Rectal smooth muscle tissue (tissue), 1 donor: ENCODE measurements at regions not wholly inside any gene's neighbourhood (a gene's known extent, or its start where the extent isn't known, plus 50 kb on each side); places are given as distances from the start of the nearest gene placed in this dataset.

Source experiments
- H3K27ac ChIP-seq: one replicate; pipeline ENCODE4 v1.7.0; 2013; ENCODE audit warnings: low read depth, low read length, inconsistent platforms
- H3K27me3 ChIP-seq: one replicate; pipeline ENCODE4 v1.7.0; 2013; ENCODE audit warnings: low read length; ENCODE audit not compliant: control insufficient read depth, insufficient read depth
- H3K36me3 ChIP-seq: one replicate; pipeline ENCODE4 v1.7.0; 2013; ENCODE audit warnings: low read length; ENCODE audit not compliant: control insufficient read depth, insufficient read depth
- H3K4me1 ChIP-seq: one replicate; pipeline ENCODE4 v1.7.0; 2013; ENCODE audit warnings: low read length; ENCODE audit not compliant: control insufficient read depth, insufficient read depth
- H3K4me3 ChIP-seq: one replicate; pipeline ENCODE4 v1.7.0; 2013; ENCODE audit warnings: low read length
- H3K9ac ChIP-seq: one replicate; pipeline ENCODE4 v1.7.0; 2013; ENCODE audit warnings: low read length

DNA sequence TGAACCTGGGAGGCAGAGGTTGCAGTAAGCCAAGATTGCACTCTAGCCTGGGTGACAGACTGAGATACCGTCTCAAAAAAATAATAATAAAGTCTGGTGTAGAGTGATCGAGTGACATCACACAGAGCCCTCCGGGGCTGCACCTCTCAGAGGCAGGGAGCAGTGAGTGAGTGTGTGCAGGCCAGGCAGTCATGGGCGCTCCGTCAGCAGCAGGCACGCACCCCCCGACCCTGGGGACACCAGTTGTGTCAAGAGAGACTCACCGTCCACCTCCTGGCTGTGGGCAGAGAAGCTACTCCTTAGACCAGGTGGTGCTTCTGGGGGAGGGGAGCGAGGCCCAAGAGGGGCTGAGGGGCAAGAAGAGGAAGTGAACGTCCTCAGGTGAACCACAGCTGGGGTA lies 91.8 kb downstream of the SIK1 start:
- H3K4me3 ChIP-seq = no peak overlapping the region
- peaks cover 3% of the 10 kb centered on the region for H3K4me1 ChIP-seq
- H3K9ac ChIP-seq = no peak overlapping the region
- H3K27ac ChIP-seq = no peak overlapping the region
- H3K27me3 ChIP-seq = peaks cover 4% of the 10 kb centered on the region
- H3K36me3 ChIP-seq = no peaks in the 10 kb centered on the region

- Histone ChIP-seq H3K9ac (no peak overlapping the region), H3K4me1 (peaks cover 3% of the 10 kb centered on the region), H3K36me3 (no peaks in the 10 kb centered on the region), H3K4me3 (no peak overlapping the region), H3K27me3 (peaks cover 4% of the 10 kb centered on the region), H3K27ac (no peak overlapping the region)
Measured at GRCh38 chr21:43334214-43334958, 92.5 kb downstream of the SIK1 start.

- H3K27me3 ChIP-seq = no peaks in the 10 kb centered on the region
- peaks cover 3% of the 10 kb centered on the region for H3K4me1 ChIP-seq
- no peak overlapping the region for H3K27ac ChIP-seq
- H3K4me3 ChIP-seq = no peak overlapping the region
- no peak overlapping the region for H3K9ac ChIP-seq
- H3K36me3 ChIP-seq = no peaks in the 10 kb centered on the region
Measured at GRCh38 chr21:43333298-43334062, 93.5 kb downstream of the SIK1 start.

- Histone ChIP-seq H3K27me3 (no peaks in the 10 kb centered on the region), H3K36me3 (no peaks in the 10 kb centered on the region), H3K9ac (no peak overlapping the region), H3K4me3 (no peak overlapping the region), H3K27ac (no peak overlapping the region), H3K4me1 (peaks cover 3% of the 10 kb centered on the region)
Measured at GRCh38 chr21:43332861-43333297, 94.1 kb downstream of the SIK1 start.

GRCh38 chr21:43331962-43332828 lies 94.7 kb downstream of the SIK1 start:
- H3K36me3 ChIP-seq = no peaks in the 10 kb centered on the region
- no peak overlapping the region for H3K4me3 ChIP-seq
- H3K27me3 ChIP-seq = no peaks in the 10 kb centered on the region
- H3K4me1 ChIP-seq = peaks cover 3% of the 10 kb centered on the region
- H3K9ac ChIP-seq = no peak overlapping the region
- no peak overlapping the region for H3K27ac ChIP-seq

GRCh38 chr21:43331111-43331961 lies 95.6 kb downstream of the SIK1 start:
- no peaks in the 10 kb centered on the region for H3K27me3 ChIP-seq
- peaks cover 3% of the 10 kb centered on the region for H3K4me1 ChIP-seq
- no peaks in the 10 kb centered on the region for H3K36me3 ChIP-seq
- H3K27ac ChIP-seq = no peak overlapping the region
- no peak overlapping the region for H3K9ac ChIP-seq
- no peak overlapping the region for H3K4me3 ChIP-seq

- Histone ChIP-seq H3K27ac (no peak overlapping the region), H3K36me3 (no peaks in the 10 kb centered on the region), H3K27me3 (no peaks in the 10 kb centered on the region), H3K9ac (no peak overlapping the region), H3K4me3 (no peak overlapping the region), H3K4me1 (peaks cover 3% of the 10 kb centered on the region)
Measured at GRCh38 chr21:43330306-43330881, 96.5 kb downstream of the SIK1 start.

DNA sequence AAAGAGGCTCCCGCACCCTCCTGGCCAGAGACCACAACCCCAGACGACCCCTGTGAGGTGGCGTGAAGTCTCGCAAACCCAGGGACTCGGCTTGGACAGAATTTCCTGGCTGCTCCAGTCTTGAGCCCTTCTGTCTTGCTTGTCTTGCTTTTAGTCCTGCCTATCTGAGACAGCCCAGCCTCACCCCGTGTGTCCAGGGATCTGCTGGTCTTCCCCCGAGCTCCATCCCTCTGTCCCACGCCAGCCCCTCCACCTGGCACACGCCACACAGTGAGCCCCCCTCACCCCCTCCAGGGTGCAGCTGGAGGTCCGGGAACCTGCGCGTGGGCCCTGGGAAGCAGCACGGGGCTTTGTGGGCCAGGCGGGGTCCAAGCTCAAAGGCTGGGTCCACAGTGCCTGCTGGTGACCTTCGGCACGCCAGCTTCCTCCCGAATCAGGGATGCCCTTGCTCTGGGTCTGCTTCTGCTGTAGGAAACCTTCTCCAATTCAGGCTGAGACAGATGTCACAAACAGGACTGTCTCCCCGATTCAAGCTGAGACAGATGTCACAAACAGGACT lies 97.1 kb downstream of the SIK1 start:
- Histone ChIP-seq H3K27ac (no peak overlapping the region), H3K27me3 (no peaks in the 10 kb centered on the region), H3K9ac (no peak overlapping the region), H3K4me3 (no peak overlapping the region), H3K4me1 (peaks cover 3% of the 10 kb centered on the region), H3K36me3 (no peaks in the 10 kb centered on the region)

GRCh38 chr21:43328958-43329691 lies 97.8 kb downstream of the SIK1 start:
- Histone ChIP-seq H3K27me3 (no peaks in the 10 kb centered on the region), H3K27ac (no peak overlapping the region), H3K9ac (no peak overlapping the region), H3K4me3 (no peak overlapping the region), H3K4me1 (peaks cover 3% of the 10 kb centered on the region), H3K36me3 (no peaks in the 10 kb centered on the region)

DNA sequence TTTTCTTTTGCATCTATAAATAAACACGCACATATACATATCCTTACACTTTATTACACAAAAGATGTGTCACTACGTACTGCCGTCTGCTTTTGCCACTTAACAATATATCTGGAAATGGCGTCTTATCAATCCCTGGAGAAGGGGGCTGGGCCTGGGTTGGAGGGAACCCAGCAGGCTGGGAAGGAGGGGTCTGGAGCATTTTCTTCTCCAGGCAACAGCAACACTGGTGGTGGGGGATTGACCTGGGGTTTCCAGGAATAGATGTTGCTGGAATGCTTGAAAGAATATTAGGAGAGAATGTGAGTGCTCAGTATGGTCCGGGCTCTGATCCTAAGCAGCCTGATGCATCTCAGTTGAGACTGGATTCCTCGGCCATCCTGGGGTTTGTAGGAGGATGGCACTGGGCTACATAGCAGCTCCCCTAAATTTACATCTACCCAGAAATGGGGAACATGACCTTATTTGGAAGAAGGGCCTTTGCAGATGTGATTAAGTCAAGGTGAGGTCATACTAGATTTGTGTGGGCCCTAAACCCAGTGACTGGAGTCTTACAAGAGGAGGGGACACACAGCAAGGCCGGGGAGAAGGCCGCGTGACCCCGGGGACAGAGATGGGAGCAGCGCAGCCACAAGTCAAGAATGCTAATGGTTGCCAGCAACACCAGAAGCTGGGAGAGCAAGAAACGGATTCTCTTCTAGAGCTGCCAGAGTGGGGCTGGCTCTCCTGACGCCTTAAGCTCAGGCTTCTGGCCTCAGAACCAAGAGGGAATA lies 98.6 kb downstream of the SIK1 start:
- Histone ChIP-seq H3K36me3 (no peaks in the 10 kb centered on the region), H3K4me1 (no peaks in the 10 kb centered on the region), H3K9ac (no peak overlapping the region), H3K27me3 (no peaks in the 10 kb centered on the region), H3K27ac (no peak overlapping the region), H3K4me3 (no peak overlapping the region)
